ENCODE measurements at regions not wholly inside any gene's neighbourhood (a gene's known extent, or its start where the extent isn't known, plus 50 kb on each side); places are given as distances from the start of the nearest gene placed in this dataset.

- H3K56ac ChIP-seq (replicated peaks; ENCODE audit: insufficient read length, low read depth, low read length) = no peak overlapping the region
- no peaks in the 10 kb centered on the region for H3K79me2 ChIP-seq (ENCODE audit: control insufficient read depth in 1 of 2, insufficient read depth in 2 of 2, low read length in 2 of 2)
- H3K79me1 ChIP-seq (ENCODE audit: low read depth, low read length) = no peaks in the 10 kb centered on the region
- no peaks in the 10 kb centered on the region for H3K23me2 ChIP-seq (ENCODE audit: low read depth, low read length)
- no peak overlapping the region for H2BK120ac ChIP-seq (replicated peaks; ENCODE audit: low read depth, low read length)
- H4K8ac ChIP-seq (ENCODE audit: extremely low read depth, insufficient read depth, low read length) = no peak overlapping the region
- TF ChIP-seq SAP30 (IDR thresholded peaks at IDR 0.05; ENCODE audit: insufficient read depth, insufficient replicate concordance, low read length) (no peak), EZH2 (IDR thresholded peaks at IDR 0.05; ENCODE audit: low read depth, low read length, severe bottlenecking) (no peak), POLR2A (IDR thresholded peaks at IDR 0.05; ENCODE audit: control extremely low read depth in 1 of 2, low read depth in 2 of 2, low read length in 2 of 2) (no peak), ATF2 (IDR thresholded peaks at IDR 0.05; ENCODE audit: low read length) (no peak), TBP (IDR thresholded peaks at IDR 0.05; ENCODE audit: low read depth, low read length) (no peak)
- H2BK5ac ChIP-seq (ENCODE audit: low read depth, low read length) = no peak overlapping the region
- WGBS, 2 experiments (ENCODE audit: extremely low coverage in 1 of 2, insufficient coverage in 1 of 2, insufficient read length in 1 of 2, insufficient replicate concordance in 2 of 2, low coverage in 1 of 2, low lambda C conversion rate in 2 of 2, missing lambda C conversion rate in 1 of 2) = 88% methylated on average over 5 of the region's 5 CpGs; no CpG with 5 or more reads in 1 of the 2 experiments
- no peak for FAIRE-seq
- H3K9ac ChIP-seq (replicated peaks in 1 of 4; ENCODE audit: extremely low read depth in 1 of 4, low read depth in 3 of 4, low read length in 3 of 4) = no peak overlapping the region
- H3K14ac ChIP-seq (ENCODE audit: insufficient read length) = no peak overlapping the region
- H4K5ac ChIP-seq (ENCODE audit: insufficient read length, low read depth, low read length) = no peak overlapping the region
- no peak overlapping the region for H2BK12ac ChIP-seq (ENCODE audit: low read depth, low read length)
- no peak overlapping the region for H2BK20ac ChIP-seq (ENCODE audit: low read length)
- H3K23ac ChIP-seq (ENCODE audit: insufficient read length) = no peak overlapping the region
- H4K20me1 ChIP-seq (replicated peaks in 1 of 2; ENCODE audit: control insufficient read depth in 1 of 2, insufficient read depth in 2 of 2, low read length in 2 of 2) = no peaks in the 10 kb centered on the region
- H3K4ac ChIP-seq (replicated peaks; ENCODE audit: insufficient read length, low read depth, low read length) = no peak overlapping the region
- H3K36me3 ChIP-seq (ENCODE audit: control insufficient read depth in 2 of 4, insufficient read depth in 4 of 4, low read length in 3 of 4) = no peaks in the 10 kb centered on the region
- no peak overlapping the region for H3K27ac ChIP-seq (ENCODE audit: low read depth, low read length)
- H3K4me1 ChIP-seq (replicated peaks in 1 of 4; ENCODE audit: control insufficient read depth in 3 of 4, insufficient read depth in 4 of 4, low read length in 3 of 4) = no peaks in the 10 kb centered on the region
- H3K18ac ChIP-seq (ENCODE audit: extremely low read depth, low read length) = no peak overlapping the region
- no peak overlapping the region for H4K91ac ChIP-seq (replicated peaks; ENCODE audit: insufficient read length, low read length)
- DNase-seq (ENCODE audit: low read depth in 1 of 2, low spot score in 2 of 2) = no peak
- no peak overlapping the region for H2AFZ ChIP-seq (ENCODE audit: low read length)
- no peak overlapping the region for H3K4me3 ChIP-seq (ENCODE audit: extremely low read depth in 1 of 4, insufficient read depth in 2 of 4, low read depth in 3 of 4, low read length in 4 of 4)
- CTCF ChIA-PET (ENCODE audit: partially characterized antibody) = interaction anchor here (1.1 kb wide), 1 partner anchor 218 kb away, joined by 3 read pairs; no protein-coding TSS in a partner anchor
- H3K27me3 ChIP-seq (replicated peaks in 1 of 4; ENCODE audit: control insufficient read depth in 3 of 4, extremely low read depth in 1 of 4, insufficient read depth in 3 of 4, low read length in 3 of 4) = no peaks in the 10 kb centered on the region
- POLR2A ChIA-PET (ENCODE audit: partially characterized antibody) = no interaction called here
- H2AK5ac ChIP-seq (ENCODE audit: low read depth, low read length) = no peak overlapping the region
- no peak overlapping the region for H3K4me2 ChIP-seq (ENCODE audit: insufficient read depth in 1 of 2, low read depth in 2 of 2, low read length in 2 of 2)
- H2BK15ac ChIP-seq (ENCODE audit: low read length) = no peak overlapping the region
- peaks cover 7% of the 10 kb centered on the region in 2 experiments; a peak in 3 of 4 replicates for H3K9me3 ChIP-seq (ENCODE audit: insufficient read depth in 2 of 2, low read depth in 1 of 2, low read length in 1 of 2)
Measured at GRCh38 chr18:24805156-24805555, 344.7 kb downstream of the HRH4 start.
